ENCODE measurements at regions not wholly inside any gene's neighbourhood (a gene's known extent, or its start where the extent isn't known, plus 50 kb on each side); places are given as distances from the start of the nearest gene placed in this dataset.

GRCh38 chr5:45057564-45057963 is 248.8 kb downstream of the MRPS30 start:
- TF ChIP-seq CTCF (IDR thresholded peaks at IDR 0.05) (no peak), POLR2A (IDR thresholded peaks at IDR 0.05) (no peak), POLR2AphosphoS5 (IDR thresholded peaks at IDR 0.05) (no peak)
